ENCODE measurements at regions not wholly inside any gene's neighbourhood (a gene's known extent, or its start where the extent isn't known, plus 50 kb on each side); places are given as distances from the start of the nearest gene placed in this dataset.
A peak's percentile ranks its signal among the peaks of the same experiment; 100 is the strongest.

DNA sequence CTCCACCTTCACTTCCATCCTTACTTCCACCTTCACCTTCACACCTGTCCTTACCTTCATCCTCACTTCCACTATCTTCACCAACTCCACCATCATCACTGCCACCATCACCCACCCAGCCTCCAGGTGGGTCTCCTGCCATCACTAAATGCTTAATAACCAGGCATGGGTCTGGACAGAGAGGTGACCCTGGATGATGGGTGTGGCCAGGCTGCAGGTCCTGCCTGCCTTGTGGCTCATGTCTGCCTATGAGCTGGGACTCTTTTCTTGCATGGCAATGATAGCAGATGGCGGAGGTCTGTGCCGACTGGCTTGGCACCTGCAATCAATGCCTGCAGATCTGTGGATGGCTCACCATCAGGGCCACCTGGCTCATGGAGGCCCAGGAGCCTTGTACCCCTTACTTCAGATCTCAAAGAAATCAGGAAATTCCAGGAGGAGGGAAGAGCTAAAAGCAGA, 60.1 kb upstream of the ELN start:
- ATAC-seq, result no peak
- TF ChIP-seq SNAI2 (CRISPR knock-in tag; IDR thresholded peaks at IDR 0.05) (no peak), GLIS3 (CRISPR knock-in tag; IDR thresholded peaks at IDR 0.05) (no peak), OSR1 (CRISPR knock-in tag; IDR thresholded peaks at IDR 0.05) (no peak), ZNF565 (CRISPR knock-in tag; conservative IDR thresholded peaks at IDR 0.05; ENCODE audit: low read depth) (no peak), ISL1 (CRISPR knock-in tag; IDR thresholded peaks at IDR 0.05) (no peak), ZFP30 (CRISPR knock-in tag; IDR thresholded peaks at IDR 0.05) (no peak), ZC3H10 (CRISPR knock-in tag; IDR thresholded peaks at IDR 0.05) (no peak)
- TF ChIP-seq, protein P1, sequence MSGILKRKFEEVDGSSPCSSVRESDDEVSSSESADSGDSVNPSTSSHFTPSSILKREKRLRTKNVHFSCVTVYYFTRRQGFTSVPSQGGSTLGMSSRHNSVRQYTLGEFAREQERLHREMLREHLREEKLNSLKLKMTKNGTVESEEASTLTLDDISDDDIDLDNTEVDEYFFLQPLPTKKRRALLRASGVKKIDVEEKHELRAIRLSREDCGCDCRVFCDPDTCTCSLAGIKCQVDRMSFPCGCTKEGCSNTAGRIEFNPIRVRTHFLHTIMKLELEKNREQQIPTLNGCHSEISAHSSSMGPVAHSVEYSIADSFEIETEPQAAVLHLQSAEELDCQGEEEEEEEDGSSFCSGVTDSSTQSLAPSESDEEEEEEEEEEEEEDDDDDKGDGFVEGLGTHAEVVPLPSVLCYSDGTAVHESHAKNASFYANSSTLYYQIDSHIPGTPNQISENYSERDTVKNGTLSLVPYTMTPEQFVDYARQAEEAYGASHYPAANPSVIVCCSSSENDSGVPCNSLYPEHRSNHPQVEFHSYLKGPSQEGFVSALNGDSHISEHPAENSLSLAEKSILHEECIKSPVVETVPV (CRISPR knock-in tag; IDR thresholded peaks at IDR 0.05), result no peak
- TF ChIP-seq, protein P2, sequence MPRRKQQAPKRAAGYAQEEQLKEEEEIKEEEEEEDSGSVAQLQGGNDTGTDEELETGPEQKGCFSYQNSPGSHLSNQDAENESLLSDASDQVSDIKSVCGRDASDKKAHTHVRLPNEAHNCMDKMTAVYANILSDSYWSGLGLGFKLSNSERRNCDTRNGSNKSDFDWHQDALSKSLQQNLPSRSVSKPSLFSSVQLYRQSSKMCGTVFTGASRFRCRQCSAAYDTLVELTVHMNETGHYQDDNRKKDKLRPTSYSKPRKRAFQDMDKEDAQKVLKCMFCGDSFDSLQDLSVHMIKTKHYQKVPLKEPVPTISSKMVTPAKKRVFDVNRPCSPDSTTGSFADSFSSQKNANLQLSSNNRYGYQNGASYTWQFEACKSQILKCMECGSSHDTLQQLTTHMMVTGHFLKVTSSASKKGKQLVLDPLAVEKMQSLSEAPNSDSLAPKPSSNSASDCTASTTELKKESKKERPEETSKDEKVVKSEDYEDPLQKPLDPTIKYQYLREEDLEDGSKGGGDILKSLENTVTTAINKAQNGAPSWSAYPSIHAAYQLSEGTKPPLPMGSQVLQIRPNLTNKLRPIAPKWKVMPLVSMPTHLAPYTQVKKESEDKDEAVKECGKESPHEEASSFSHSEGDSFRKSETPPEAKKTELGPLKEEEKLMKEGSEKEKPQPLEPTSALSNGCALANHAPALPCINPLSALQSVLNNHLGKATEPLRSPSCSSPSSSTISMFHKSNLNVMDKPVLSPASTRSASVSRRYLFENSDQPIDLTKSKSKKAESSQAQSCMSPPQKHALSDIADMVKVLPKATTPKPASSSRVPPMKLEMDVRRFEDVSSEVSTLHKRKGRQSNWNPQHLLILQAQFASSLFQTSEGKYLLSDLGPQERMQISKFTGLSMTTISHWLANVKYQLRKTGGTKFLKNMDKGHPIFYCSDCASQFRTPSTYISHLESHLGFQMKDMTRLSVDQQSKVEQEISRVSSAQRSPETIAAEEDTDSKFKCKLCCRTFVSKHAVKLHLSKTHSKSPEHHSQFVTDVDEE (CRISPR knock-in tag; IDR thresholded peaks at IDR 0.05), result no peak

DNA sequence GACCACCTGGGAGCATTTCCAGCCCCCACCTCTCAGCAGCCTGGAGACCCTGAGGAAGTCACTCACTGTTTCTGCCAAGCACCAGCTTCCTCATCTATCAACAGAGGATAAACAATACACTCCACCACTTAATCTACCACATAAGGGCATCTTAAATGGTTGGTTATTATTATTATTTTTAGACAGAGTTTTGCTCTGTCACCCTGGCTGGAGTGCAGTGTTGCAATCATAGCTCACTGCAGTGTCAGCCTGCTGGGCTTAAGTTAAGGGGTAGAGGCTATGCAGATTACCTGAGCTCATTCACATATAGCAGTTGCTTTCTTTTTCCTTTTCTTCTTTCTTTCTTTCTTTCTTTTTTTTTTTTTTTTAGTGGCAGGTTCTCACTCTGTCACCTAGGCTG, 59.5 kb upstream of the ELN start:
- TF ChIP-seq, protein P3, sequence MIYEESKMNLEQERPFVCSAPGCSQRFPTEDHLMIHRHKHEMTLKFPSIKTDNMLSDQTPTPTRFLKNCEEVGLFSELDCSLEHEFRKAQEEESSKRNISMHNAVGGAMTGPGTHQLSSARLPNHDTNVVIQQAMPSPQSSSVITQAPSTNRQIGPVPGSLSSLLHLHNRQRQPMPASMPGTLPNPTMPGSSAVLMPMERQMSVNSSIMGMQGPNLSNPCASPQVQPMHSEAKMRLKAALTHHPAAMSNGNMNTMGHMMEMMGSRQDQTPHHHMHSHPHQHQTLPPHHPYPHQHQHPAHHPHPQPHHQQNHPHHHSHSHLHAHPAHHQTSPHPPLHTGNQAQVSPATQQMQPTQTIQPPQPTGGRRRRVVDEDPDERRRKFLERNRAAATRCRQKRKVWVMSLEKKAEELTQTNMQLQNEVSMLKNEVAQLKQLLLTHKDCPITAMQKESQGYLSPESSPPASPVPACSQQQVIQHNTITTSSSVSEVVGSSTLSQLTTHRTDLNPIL (CRISPR knock-in tag; IDR thresholded peaks at IDR 0.05; ENCODE audit: low read depth), result no peak
- no peak for ATAC-seq

DNA sequence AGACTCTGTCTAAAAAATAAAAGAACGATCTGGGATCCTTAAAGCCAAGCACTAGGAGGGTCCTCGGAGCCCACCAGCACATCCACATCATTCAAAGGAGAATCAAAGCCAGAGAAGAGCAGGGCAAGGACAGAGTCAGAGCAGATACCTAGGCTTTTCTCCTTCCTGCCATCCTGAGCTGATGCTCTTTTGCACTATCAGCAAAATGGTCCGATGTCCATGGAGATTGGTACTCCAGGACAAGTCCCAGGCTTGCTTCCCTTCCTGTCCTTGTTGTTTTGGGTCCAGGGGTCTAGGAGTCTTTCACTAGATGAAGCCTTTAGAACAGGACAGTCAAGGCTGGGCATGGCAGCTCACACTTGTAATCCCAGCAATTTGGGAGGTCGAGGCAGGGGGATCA, 58.0 kb upstream of the ELN start:
- ATAC-seq, result no peak
- TF ChIP-seq ZC3H10 (CRISPR knock-in tag; IDR thresholded peaks at IDR 0.05) (no peak), ESRRG (CRISPR knock-in tag; IDR thresholded peaks at IDR 0.05) (no peak), TCF4 (CRISPR knock-in tag; IDR thresholded peaks at IDR 0.05; ENCODE audit: borderline replicate concordance) (no peak), ZFP30 (CRISPR knock-in tag; IDR thresholded peaks at IDR 0.05) (no peak), ZNF70 (CRISPR knock-in tag; IDR thresholded peaks at IDR 0.05) (no peak), BACH2 (CRISPR knock-in tag; IDR thresholded peaks at IDR 0.05; ENCODE audit: borderline replicate concordance) (no peak), TOX (CRISPR knock-in tag; IDR thresholded peaks at IDR 0.05; ENCODE audit: borderline replicate concordance) (no peak)
- TF ChIP-seq, protein P4, sequence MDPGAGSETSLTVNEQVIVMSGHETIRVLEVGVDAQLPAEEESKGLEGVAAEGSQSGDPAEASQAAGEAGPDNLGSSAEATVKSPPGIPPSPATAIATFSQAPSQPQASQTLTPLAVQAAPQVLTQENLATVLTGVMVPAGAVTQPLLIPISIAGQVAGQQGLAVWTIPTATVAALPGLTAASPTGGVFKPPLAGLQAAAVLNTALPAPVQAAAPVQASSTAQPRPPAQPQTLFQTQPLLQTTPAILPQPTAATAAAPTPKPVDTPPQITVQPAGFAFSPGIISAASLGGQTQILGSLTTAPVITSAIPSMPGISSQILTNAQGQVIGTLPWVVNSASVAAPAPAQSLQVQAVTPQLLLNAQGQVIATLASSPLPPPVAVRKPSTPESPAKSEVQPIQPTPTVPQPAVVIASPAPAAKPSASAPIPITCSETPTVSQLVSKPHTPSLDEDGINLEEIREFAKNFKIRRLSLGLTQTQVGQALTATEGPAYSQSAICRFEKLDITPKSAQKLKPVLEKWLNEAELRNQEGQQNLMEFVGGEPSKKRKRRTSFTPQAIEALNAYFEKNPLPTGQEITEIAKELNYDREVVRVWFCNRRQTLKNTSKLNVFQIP (CRISPR knock-in tag; IDR thresholded peaks at IDR 0.05; ENCODE audit: borderline replicate concordance, low read depth), result no peak
- TF ChIP-seq, protein P3 (CRISPR knock-in tag; IDR thresholded peaks at IDR 0.05; ENCODE audit: low read depth), result no peak
- TF ChIP-seq, protein P1 (CRISPR knock-in tag; IDR thresholded peaks at IDR 0.05), result no peak

DNA sequence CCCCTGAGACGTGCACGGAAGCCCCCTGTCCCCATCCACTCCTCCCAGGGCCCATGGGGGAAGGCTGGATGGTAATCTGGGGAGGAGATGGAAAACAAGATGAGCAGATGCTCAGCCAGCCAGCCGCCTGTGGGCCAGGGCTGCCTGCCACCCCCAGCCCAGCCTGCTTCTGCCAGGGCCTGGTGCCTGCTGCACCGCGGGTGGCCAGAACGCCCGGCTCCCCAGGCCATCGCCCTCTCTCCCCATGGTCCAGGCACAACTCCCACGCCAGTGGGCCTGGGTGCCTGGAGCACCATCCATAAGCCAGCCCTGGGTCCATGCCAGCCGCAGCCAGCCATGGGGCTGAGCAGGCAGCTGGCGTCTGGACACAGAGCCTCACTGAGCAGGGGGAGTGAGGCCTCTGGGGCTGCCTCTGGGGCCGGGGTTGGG, 57.2 kb upstream of the ELN start:
- TF ChIP-seq ZNF8 (CRISPR knock-in tag; IDR thresholded peaks at IDR 0.05) (no peak), TCF4 (CRISPR knock-in tag; IDR thresholded peaks at IDR 0.05; ENCODE audit: borderline replicate concordance) (peak; percentile 44; the same call in 1 of the 2 replicates)

More for the DNA sequence above, 57.2 kb upstream of the ELN start:
- ATAC-seq, result peak; percentile 46

All from SK-N-SH treated with all-trans-retinoic acid at 6 μM for 48 hours (cell line).